ENCODE measurements at regions not wholly inside any gene's neighbourhood (a gene's known extent, or its start where the extent isn't known, plus 50 kb on each side); places are given as distances from the start of the nearest gene placed in this dataset.
A peak's percentile ranks its signal among the peaks of the same experiment; 100 is the strongest.

DNA sequence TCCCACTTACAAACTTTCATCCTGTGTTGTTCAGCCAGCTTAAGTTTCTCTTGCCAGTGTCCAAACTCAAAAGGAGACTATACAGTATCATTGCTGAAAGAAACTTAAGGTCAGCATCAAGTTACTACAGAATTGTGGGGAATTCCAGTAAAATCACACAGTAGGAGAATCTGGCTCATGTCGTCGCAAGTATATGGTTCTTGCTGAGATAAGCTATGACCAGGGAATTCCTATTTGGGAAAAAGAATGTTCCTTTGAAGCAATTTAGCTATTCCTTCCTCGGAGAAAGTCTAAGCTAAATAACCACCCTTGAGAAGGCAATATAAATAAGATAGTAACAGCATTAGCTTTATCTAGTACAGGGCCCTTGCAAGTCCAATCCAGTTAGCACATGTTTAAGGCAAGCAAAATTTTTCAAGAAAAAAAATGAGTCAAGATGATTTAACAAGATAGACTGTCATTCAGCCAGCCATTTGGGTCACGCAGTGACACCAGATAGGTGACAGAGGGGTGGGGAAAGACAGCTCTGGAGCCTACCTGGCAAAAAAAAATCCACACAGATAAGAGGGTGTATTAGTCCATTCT lies 78.2 kb upstream of the THBS1 start:
- Histone ChIP-seq H3K27ac (no peak overlapping the region), H3K79me2 (ENCODE audit: insufficient read depth) (no peaks in the 10 kb centered on the region), H2AFZ (no peak overlapping the region), H3K4me3 (no peak overlapping the region), H3K4me2 (ENCODE audit: unreplicated experiment) (no peak overlapping the region), H3K9ac (no peak overlapping the region), H3K27me3 (replicated peaks; ENCODE audit: insufficient read depth) (no peaks in the 10 kb centered on the region), H3K4me1 (ENCODE audit: insufficient read depth) (peaks cover 54% of the 10 kb centered on the region), H3K9me3 (ENCODE audit: low read depth) (no peaks in the 10 kb centered on the region), H4K20me1 (ENCODE audit: insufficient read depth) (no peaks in the 10 kb centered on the region), H3K36me3 (ENCODE audit: low read depth) (no peaks in the 10 kb centered on the region), H3F3A (ENCODE audit: insufficient read depth) (peaks cover 46% of the 10 kb centered on the region), H3K9me2 (ENCODE audit: insufficient read depth) (no peaks in the 10 kb centered on the region)
- no peak for DNase-seq
- in situ Hi-C loops (cut with MboI): no loop called here
- 79 to 82% methylated on average over 4 of the region's 4 CpGs for whole genome bisulfite sequencing, 2 experiments (ENCODE audit: low coverage in 1 of 2, low lambda C conversion rate in 2 of 2, missing lambda C conversion rate in 2 of 2)
- no peak for TF ChIP-seq EZH2 (IDR thresholded peaks at IDR 0.05; ENCODE audit: insufficient read depth, poor library complexity, severe bottlenecking)
- TF ChIP-seq EZH2phosphoT487 (IDR thresholded peaks at IDR 0.05; ENCODE audit: insufficient read depth, low read depth): no peak

- Histone ChIP-seq H3F3A (ENCODE audit: insufficient read depth) (peaks cover 46% of the 10 kb centered on the region), H2AFZ (no peak overlapping the region), H3K4me2 (ENCODE audit: unreplicated experiment) (no peak overlapping the region), H3K27me3 (replicated peaks; ENCODE audit: insufficient read depth) (no peaks in the 10 kb centered on the region), H3K4me1 (ENCODE audit: insufficient read depth) (peaks cover 46% of the 10 kb centered on the region), H3K79me2 (ENCODE audit: insufficient read depth) (no peaks in the 10 kb centered on the region), H3K9me3 (ENCODE audit: low read depth) (no peaks in the 10 kb centered on the region), H3K36me3 (ENCODE audit: low read depth) (no peaks in the 10 kb centered on the region), H3K27ac (peak overlapping the region; percentile 85; the same call in 1 of the 2 replicates), H4K20me1 (ENCODE audit: insufficient read depth) (no peaks in the 10 kb centered on the region), H3K4me3 (no peak overlapping the region), H3K9me2 (ENCODE audit: insufficient read depth) (no peaks in the 10 kb centered on the region), H3K9ac (no peak overlapping the region)
- WGBS, 2 experiments (ENCODE audit: low coverage in 1 of 2, low lambda C conversion rate in 2 of 2, missing lambda C conversion rate in 2 of 2): 85% methylated on average over 4 of the region's 4 CpGs
- DNase-seq: no peak
- no peak for TF ChIP-seq EZH2 (IDR thresholded peaks at IDR 0.05; ENCODE audit: insufficient read depth, poor library complexity, severe bottlenecking)
- no peak for TF ChIP-seq EZH2phosphoT487 (IDR thresholded peaks at IDR 0.05; ENCODE audit: insufficient read depth, low read depth)
- in situ Hi-C loops (cut with MboI): no loop called here
Observed at GRCh38 chr15:39503526-39503925, 77.4 kb upstream of the THBS1 start.

GRCh38 chr15:39504808-39505207 lies 76.1 kb upstream of the THBS1 start:
- no peak overlapping the region for H2AFZ ChIP-seq
- H3K36me3 ChIP-seq (ENCODE audit: low read depth): no peaks in the 10 kb centered on the region
- H3K27ac ChIP-seq: peak overlapping the region; percentile 85
- TF ChIP-seq EZH2 (IDR thresholded peaks at IDR 0.05; ENCODE audit: insufficient read depth, poor library complexity, severe bottlenecking) (no peak), EZH2phosphoT487 (IDR thresholded peaks at IDR 0.05; ENCODE audit: insufficient read depth, low read depth) (no peak)
- no peaks in the 10 kb centered on the region for H3K27me3 ChIP-seq (replicated peaks; ENCODE audit: insufficient read depth)
- in situ Hi-C loops (cut with MboI): no loop called here
- DNase-seq: peak; percentile 93
- 0% methylated on average over 1 of the region's 1 CpG for WGBS, 2 experiments (ENCODE audit: low coverage in 1 of 2, low lambda C conversion rate in 2 of 2, missing lambda C conversion rate in 2 of 2)
- H3F3A ChIP-seq (ENCODE audit: insufficient read depth): peaks cover 38% of the 10 kb centered on the region
- peak overlapping the region; percentile 57 for H3K9ac ChIP-seq
- H3K4me3 ChIP-seq: no peak overlapping the region
- H3K9me2 ChIP-seq (ENCODE audit: insufficient read depth): no peaks in the 10 kb centered on the region
- H3K9me3 ChIP-seq (ENCODE audit: low read depth): no peaks in the 10 kb centered on the region
- H3K79me2 ChIP-seq (ENCODE audit: insufficient read depth): no peaks in the 10 kb centered on the region
- H3K4me1 ChIP-seq (ENCODE audit: insufficient read depth): peaks cover 35% of the 10 kb centered on the region
- peak overlapping the region; percentile 36 for H3K4me2 ChIP-seq (ENCODE audit: unreplicated experiment)
- H4K20me1 ChIP-seq (ENCODE audit: insufficient read depth): no peaks in the 10 kb centered on the region

- no peaks in the 10 kb centered on the region for H3K9me2 ChIP-seq (ENCODE audit: insufficient read depth)
- no peaks in the 10 kb centered on the region for H3K9me3 ChIP-seq (ENCODE audit: low read depth)
- H3K9ac ChIP-seq: no peak overlapping the region
- H3K36me3 ChIP-seq (ENCODE audit: low read depth): no peaks in the 10 kb centered on the region
- peaks cover 45% of the 10 kb centered on the region for H3K4me1 ChIP-seq (ENCODE audit: insufficient read depth)
- H2AFZ ChIP-seq: no peak overlapping the region
- 57 to 59% methylated on average over 1 of the region's 1 CpG for WGBS, 2 experiments (ENCODE audit: low coverage in 1 of 2, low lambda C conversion rate in 2 of 2, missing lambda C conversion rate in 2 of 2)
- peak; percentile 35 for DNase-seq
- H3K27ac ChIP-seq: peak overlapping the region; percentile 85
- peaks cover 46% of the 10 kb centered on the region for H3F3A ChIP-seq (ENCODE audit: insufficient read depth)
- no peaks in the 10 kb centered on the region for H4K20me1 ChIP-seq (ENCODE audit: insufficient read depth)
- no peak overlapping the region for H3K4me3 ChIP-seq
- H3K79me2 ChIP-seq (ENCODE audit: insufficient read depth): no peaks in the 10 kb centered on the region
- TF ChIP-seq EZH2 (IDR thresholded peaks at IDR 0.05; ENCODE audit: insufficient read depth, poor library complexity, severe bottlenecking) (no peak), EZH2phosphoT487 (IDR thresholded peaks at IDR 0.05; ENCODE audit: insufficient read depth, low read depth) (no peak)
- peak overlapping the region; percentile 31 for H3K4me2 ChIP-seq (ENCODE audit: unreplicated experiment)
- in situ Hi-C loops (cut with MboI): no loop called here
- H3K27me3 ChIP-seq (replicated peaks; ENCODE audit: insufficient read depth): no peaks in the 10 kb centered on the region
Observed at GRCh38 chr15:39506146-39506545, 74.7 kb upstream of the THBS1 start.
